WTC11 (cell line): ENCODE measurements at regions not wholly inside any gene's neighbourhood (a gene's known extent, or its start where the extent isn't known, plus 50 kb on each side); places are given as distances from the start of the nearest gene placed in this dataset.

Experiments
- ATAC-seq: fragments of 200-7000 bp; cut with Tn5 transposase; 2 replicates; pipeline ENCODE4 v1.10.0; 2021; ENCODE audit warnings: mild to moderate bottlenecking, moderate library complexity
- CTCF ChIA-PET: fragments of 300-600 bp; sonication (Branson Sonifier 250); formaldehyde crosslinking; loops from one replicate; lab custom pipeline; 2021; ENCODE audit warnings: antibody characterized with exemption; lab: Charles Lee
- POLR2A ChIA-PET: fragments of 350-600 bp; sonication (Branson Sonifier 250); formaldehyde crosslinking; loops from one replicate; lab custom pipeline; 2021; ENCODE audit warnings: antibody characterized with exemption; lab: Charles Lee
- DNase-seq: peaks from one replicate; pipeline ENCODE4 v3.0.0; 2021; ENCODE audit warnings: low spot score
- H3K27ac Mint-ChIP-seq: 2 replicates; pipeline ENCODE4 v1.8.0; 2021; ENCODE audit warnings: mixed read lengths
- H3K27me3 Mint-ChIP-seq: 2 replicates; pipeline ENCODE4 v1.8.0; 2021; ENCODE audit warnings: low read depth, mild to moderate bottlenecking, moderate library complexity, mixed read lengths
- H3K36me3 Mint-ChIP-seq: 2 replicates; pipeline ENCODE4 v1.8.0; 2021; ENCODE audit warnings: mixed read lengths
- H3K4me1 Mint-ChIP-seq: 2 replicates; pipeline ENCODE4 v1.8.0; 2022; ENCODE audit warnings: mixed read lengths
- H3K4me3 Mint-ChIP-seq: 2 replicates; pipeline ENCODE4 v1.8.0; 2021; ENCODE audit warnings: mild to moderate bottlenecking, moderate library complexity, mixed read lengths
- H3K9me3 Mint-ChIP-seq: 2 replicates; pipeline ENCODE4 v1.8.0; 2021; ENCODE audit warnings: mixed read lengths
- ATF1 ChIP-seq: sonication (generic); formaldehyde crosslinking; IDR thresholded peaks from 2 replicates; pipeline ENCODE4 v1.8.1; 2023; ENCODE audit warnings: mild to moderate bottlenecking, moderate library complexity, missing genetic modification reagents
- EMX1 ChIP-seq: fragments of 250-450 bp; sonication (Bioruptor Pico); IDR thresholded peaks from 2 replicates; pipeline ENCODE4 v1.8.0; 2021; ENCODE audit warnings: mild to moderate bottlenecking
- HMGA2 ChIP-seq: fragments of 250-450 bp; sonication (Bioruptor Pico); IDR thresholded peaks from 2 replicates; pipeline ENCODE4 v1.4.0; 2021; ENCODE audit warnings: mild to moderate bottlenecking, moderate library complexity
- JAZF1 ChIP-seq: fragments of 250-450 bp; sonication (Bioruptor Pico); IDR thresholded peaks from 2 replicates; pipeline ENCODE4 v1.9.0; 2021; ENCODE audit warnings: moderate library complexity, mild to moderate bottlenecking, inconsistent platforms
- MYBL2 ChIP-seq: sonication (generic); formaldehyde crosslinking; IDR thresholded peaks from 2 replicates; pipeline ENCODE4 v1.8.1; 2023; ENCODE audit warnings: mild to moderate bottlenecking, moderate library complexity, missing genetic modification reagents
- SMAD4 ChIP-seq: sonication (generic); formaldehyde crosslinking; IDR thresholded peaks from 2 replicates; pipeline ENCODE4 v1.8.0; 2022; ENCODE audit warnings: mild to moderate bottlenecking, missing genetic modification reagents
- TP53 ChIP-seq: sonication (generic); formaldehyde crosslinking; IDR thresholded peaks from 2 replicates; pipeline ENCODE4 v1.8.1; 2023; ENCODE audit warnings: mild to moderate bottlenecking, missing genetic modification reagents
- ZNF396 ChIP-seq: fragments of 250-450 bp; sonication (Bioruptor Pico); IDR thresholded peaks from 2 replicates; pipeline ENCODE4 v1.8.0; 2021; ENCODE audit warnings: mild to moderate bottlenecking, moderate library complexity, borderline replicate concordance
- TF ChIP-seq, protein P1 (sequence below): sonication (generic); formaldehyde crosslinking; IDR thresholded peaks from 2 replicates; pipeline ENCODE4 v1.8.1; 2022; ENCODE audit warnings: missing genetic modification reagents, borderline replicate concordance
- TF ChIP-seq, protein P2 (sequence below): sonication (generic); formaldehyde crosslinking; IDR thresholded peaks from 2 replicates; pipeline ENCODE4 v1.8.1; 2023; ENCODE audit warnings: mild to moderate bottlenecking, missing genetic modification reagents, borderline replicate concordance
- TF ChIP-seq, protein P3 (sequence below): sonication (generic); formaldehyde crosslinking; IDR thresholded peaks from 2 replicates; pipeline ENCODE4 v1.8.0; 2023; ENCODE audit warnings: mild to moderate bottlenecking, missing genetic modification reagents
- TF ChIP-seq, protein P4 (sequence below): sonication (generic); formaldehyde crosslinking; IDR thresholded peaks from 2 replicates; pipeline ENCODE4 v1.8.0; 2022; ENCODE audit warnings: mild to moderate bottlenecking, missing genetic modification reagents
- TF ChIP-seq, protein P5 (sequence below): sonication (generic); formaldehyde crosslinking; IDR thresholded peaks from 2 replicates; pipeline ENCODE4 v1.8.0; 2022; ENCODE audit warnings: mild to moderate bottlenecking, missing genetic modification reagents
- TF ChIP-seq, protein P6 (sequence below): sonication (generic); formaldehyde crosslinking; IDR thresholded peaks from 2 replicates; pipeline ENCODE4 v1.8.1; 2022; ENCODE audit warnings: low read depth, missing genetic modification reagents, borderline replicate concordance

DNA sequence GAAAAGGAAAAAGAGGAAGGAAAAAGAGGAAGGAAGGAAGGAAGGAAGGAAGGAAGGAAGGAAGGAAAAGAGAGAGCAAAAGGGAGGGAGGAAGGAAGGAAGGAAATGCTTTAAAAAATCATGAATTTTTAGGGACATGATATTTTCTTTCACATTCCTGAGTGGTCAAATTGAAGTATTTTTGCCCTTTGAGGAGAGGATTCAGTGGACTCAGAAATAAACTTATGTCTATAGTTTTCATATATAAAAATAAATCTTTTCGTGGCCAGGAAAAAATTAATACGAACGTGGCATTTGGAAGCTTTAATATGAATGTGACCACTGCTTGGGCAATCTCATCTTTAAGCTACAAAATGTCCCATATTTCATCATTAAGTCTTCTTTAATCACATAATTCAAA lies 183.0 kb upstream of the TMCO5A start:
- Mint-ChIP-seq H3K27ac (no peak overlapping the region), H3K36me3 (peaks cover 5% of the 10 kb centered on the region; the same call in 1 of the 2 replicates), H3K4me3 (no peak overlapping the region), H3K9me3 (peaks cover 41% of the 10 kb centered on the region), H3K4me1 (no peaks in the 10 kb centered on the region), H3K27me3 (no peaks in the 10 kb centered on the region; the same call in 1 of the 2 replicates)
- DNase-seq = no peak
- no peak for ATAC-seq
- TF ChIP-seq SMAD4 (CRISPR knock-in tag) (no peak), EMX1 (CRISPR knock-in tag) (no peak), ZNF396 (CRISPR knock-in tag) (no peak), TP53 (CRISPR knock-in tag) (no peak), ATF1 (CRISPR knock-in tag) (no peak), JAZF1 (CRISPR knock-in tag) (no peak), HMGA2 (CRISPR knock-in tag) (no peak), MYBL2 (CRISPR knock-in tag) (no peak)
- TF ChIP-seq, protein P1, sequence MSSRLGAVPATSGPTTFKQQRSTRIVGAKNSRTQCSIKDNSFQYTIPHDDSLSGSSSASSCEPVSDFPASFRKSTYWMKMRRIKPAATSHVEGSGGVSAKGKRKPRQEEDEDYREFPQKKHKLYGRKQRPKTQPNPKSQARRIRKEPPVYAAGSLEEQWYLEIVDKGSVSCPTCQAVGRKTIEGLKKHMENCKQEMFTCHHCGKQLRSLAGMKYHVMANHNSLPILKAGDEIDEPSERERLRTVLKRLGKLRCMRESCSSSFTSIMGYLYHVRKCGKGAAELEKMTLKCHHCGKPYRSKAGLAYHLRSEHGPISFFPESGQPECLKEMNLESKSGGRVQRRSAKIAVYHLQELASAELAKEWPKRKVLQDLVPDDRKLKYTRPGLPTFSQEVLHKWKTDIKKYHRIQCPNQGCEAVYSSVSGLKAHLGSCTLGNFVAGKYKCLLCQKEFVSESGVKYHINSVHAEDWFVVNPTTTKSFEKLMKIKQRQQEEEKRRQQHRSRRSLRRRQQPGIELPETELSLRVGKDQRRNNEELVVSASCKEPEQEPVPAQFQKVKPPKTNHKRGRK (CRISPR knock-in tag) = no peak
- TF ChIP-seq, protein P2, sequence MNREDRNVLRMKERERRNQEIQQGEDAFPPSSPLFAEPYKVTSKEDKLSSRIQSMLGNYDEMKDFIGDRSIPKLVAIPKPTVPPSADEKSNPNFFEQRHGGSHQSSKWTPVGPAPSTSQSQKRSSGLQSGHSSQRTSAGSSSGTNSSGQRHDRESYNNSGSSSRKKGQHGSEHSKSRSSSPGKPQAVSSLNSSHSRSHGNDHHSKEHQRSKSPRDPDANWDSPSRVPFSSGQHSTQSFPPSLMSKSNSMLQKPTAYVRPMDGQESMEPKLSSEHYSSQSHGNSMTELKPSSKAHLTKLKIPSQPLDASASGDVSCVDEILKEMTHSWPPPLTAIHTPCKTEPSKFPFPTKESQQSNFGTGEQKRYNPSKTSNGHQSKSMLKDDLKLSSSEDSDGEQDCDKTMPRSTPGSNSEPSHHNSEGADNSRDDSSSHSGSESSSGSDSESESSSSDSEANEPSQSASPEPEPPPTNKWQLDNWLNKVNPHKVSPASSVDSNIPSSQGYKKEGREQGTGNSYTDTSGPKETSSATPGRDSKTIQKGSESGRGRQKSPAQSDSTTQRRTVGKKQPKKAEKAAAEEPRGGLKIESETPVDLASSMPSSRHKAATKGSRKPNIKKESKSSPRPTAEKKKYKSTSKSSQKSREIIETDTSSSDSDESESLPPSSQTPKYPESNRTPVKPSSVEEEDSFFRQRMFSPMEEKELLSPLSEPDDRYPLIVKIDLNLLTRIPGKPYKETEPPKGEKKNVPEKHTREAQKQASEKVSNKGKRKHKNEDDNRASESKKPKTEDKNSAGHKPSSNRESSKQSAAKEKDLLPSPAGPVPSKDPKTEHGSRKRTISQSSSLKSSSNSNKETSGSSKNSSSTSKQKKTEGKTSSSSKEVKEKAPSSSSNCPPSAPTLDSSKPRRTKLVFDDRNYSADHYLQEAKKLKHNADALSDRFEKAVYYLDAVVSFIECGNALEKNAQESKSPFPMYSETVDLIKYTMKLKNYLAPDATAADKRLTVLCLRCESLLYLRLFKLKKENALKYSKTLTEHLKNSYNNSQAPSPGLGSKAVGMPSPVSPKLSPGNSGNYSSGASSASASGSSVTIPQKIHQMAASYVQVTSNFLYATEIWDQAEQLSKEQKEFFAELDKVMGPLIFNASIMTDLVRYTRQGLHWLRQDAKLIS (CRISPR knock-in tag) = no peak
- TF ChIP-seq, protein P3, sequence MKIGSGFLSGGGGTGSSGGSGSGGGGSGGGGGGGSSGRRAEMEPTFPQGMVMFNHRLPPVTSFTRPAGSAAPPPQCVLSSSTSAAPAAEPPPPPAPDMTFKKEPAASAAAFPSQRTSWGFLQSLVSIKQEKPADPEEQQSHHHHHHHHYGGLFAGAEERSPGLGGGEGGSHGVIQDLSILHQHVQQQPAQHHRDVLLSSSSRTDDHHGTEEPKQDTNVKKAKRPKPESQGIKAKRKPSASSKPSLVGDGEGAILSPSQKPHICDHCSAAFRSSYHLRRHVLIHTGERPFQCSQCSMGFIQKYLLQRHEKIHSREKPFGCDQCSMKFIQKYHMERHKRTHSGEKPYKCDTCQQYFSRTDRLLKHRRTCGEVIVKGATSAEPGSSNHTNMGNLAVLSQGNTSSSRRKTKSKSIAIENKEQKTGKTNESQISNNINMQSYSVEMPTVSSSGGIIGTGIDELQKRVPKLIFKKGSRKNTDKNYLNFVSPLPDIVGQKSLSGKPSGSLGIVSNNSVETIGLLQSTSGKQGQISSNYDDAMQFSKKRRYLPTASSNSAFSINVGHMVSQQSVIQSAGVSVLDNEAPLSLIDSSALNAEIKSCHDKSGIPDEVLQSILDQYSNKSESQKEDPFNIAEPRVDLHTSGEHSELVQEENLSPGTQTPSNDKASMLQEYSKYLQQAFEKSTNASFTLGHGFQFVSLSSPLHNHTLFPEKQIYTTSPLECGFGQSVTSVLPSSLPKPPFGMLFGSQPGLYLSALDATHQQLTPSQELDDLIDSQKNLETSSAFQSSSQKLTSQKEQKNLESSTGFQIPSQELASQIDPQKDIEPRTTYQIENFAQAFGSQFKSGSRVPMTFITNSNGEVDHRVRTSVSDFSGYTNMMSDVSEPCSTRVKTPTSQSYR = no peak
- TF ChIP-seq, protein P4, sequence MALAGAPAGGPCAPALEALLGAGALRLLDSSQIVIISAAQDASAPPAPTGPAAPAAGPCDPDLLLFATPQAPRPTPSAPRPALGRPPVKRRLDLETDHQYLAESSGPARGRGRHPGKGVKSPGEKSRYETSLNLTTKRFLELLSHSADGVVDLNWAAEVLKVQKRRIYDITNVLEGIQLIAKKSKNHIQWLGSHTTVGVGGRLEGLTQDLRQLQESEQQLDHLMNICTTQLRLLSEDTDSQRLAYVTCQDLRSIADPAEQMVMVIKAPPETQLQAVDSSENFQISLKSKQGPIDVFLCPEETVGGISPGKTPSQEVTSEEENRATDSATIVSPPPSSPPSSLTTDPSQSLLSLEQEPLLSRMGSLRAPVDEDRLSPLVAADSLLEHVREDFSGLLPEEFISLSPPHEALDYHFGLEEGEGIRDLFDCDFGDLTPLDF = no peak
- TF ChIP-seq, protein P5, sequence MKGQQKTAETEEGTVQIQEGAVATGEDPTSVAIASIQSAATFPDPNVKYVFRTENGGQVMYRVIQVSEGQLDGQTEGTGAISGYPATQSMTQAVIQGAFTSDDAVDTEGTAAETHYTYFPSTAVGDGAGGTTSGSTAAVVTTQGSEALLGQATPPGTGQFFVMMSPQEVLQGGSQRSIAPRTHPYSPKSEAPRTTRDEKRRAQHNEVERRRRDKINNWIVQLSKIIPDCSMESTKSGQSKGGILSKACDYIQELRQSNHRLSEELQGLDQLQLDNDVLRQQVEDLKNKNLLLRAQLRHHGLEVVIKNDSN (CRISPR knock-in tag) = no peak
- TF ChIP-seq, protein P6, sequence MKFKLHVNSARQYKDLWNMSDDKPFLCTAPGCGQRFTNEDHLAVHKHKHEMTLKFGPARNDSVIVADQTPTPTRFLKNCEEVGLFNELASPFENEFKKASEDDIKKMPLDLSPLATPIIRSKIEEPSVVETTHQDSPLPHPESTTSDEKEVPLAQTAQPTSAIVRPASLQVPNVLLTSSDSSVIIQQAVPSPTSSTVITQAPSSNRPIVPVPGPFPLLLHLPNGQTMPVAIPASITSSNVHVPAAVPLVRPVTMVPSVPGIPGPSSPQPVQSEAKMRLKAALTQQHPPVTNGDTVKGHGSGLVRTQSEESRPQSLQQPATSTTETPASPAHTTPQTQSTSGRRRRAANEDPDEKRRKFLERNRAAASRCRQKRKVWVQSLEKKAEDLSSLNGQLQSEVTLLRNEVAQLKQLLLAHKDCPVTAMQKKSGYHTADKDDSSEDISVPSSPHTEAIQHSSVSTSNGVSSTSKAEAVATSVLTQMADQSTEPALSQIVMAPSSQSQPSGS (CRISPR knock-in tag) = no peak
- CTCF ChIA-PET = no interaction called here
- POLR2A ChIA-PET = no interaction called here
